NT2/D1 (cell line): ENCODE measurements at regions not wholly inside any gene's neighbourhood (a gene's known extent, or its start where the extent isn't known, plus 50 kb on each side); places are given as distances from the start of the nearest gene placed in this dataset.

ENCODE experiments used
- YY1 ChIP-seq: IDR thresholded peaks from 2 replicates; pipeline ENCODE4 v1.6.1; 2011; ENCODE audit not compliant: insufficient read length, insufficient read depth
- ZNF274 ChIP-seq: IDR thresholded peaks from 2 replicates; pipeline ENCODE4 v1.6.1; 2011; ENCODE audit warnings: mild to moderate bottlenecking, low read depth, low read length

- TF ChIP-seq YY1: no peak
- TF ChIP-seq ZNF274: no peak
Observed at GRCh38 chr11:27205250-27205649, 157.8 kb downstream of the CCDC34 start.
